ENCODE measurements at regions not wholly inside any gene's neighbourhood (a gene's known extent, or its start where the extent isn't known, plus 50 kb on each side); places are given as distances from the start of the nearest gene placed in this dataset.
"Not testable (repeated sequence)": the region's sequence is repeated elsewhere in the genome, so short reads cannot be mapped to it uniquely, and the experiment has no call there.

DNA sequence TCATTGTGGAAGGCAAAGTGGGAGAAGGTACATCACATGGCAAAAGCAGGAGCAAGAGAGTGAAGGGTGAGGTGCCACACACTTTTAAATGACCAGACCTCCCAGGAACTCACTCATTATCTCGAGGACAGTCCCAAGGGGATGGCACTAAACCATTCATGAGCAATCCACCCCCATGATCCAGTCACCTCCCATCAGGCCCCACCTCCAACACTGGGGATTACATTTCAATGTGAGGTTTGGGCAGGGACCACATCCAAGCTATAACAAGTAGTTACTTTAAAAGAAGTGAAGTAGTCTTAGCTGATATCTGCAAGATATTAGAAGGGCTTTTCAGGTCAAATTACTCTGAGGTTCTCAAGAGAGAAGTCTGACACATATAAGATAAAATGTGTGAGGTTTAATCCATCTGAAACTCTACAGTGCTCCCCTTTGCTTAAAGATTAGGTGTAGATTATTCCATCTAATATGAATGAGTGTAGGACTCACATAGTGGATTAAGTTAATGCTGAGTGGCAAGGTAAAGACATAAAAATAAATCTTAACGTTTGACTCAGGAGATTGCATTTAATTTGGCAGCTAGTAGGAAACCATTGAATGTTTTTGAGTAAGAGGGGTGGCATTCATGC lies 130.8 kb downstream of the TMX1 start:
- H3K79me1 ChIP-seq (ENCODE audit: low read depth, low read length): no peaks in the 10 kb centered on the region
- H3K9ac ChIP-seq (replicated peaks in 1 of 4; ENCODE audit: extremely low read depth in 1 of 4, low read depth in 3 of 4, low read length in 3 of 4): no peak overlapping the region
- H2BK120ac ChIP-seq (replicated peaks; ENCODE audit: low read depth, low read length): no peak overlapping the region
- H3K14ac ChIP-seq (ENCODE audit: insufficient read length): no peak overlapping the region
- H3K27me3 ChIP-seq (replicated peaks in 1 of 4; ENCODE audit: control insufficient read depth in 3 of 4, extremely low read depth in 1 of 4, insufficient read depth in 3 of 4, low read length in 3 of 4): no peaks in the 10 kb centered on the region
- no peak overlapping the region for H2BK20ac ChIP-seq (ENCODE audit: low read length)
- no peak overlapping the region for H4K91ac ChIP-seq (replicated peaks; ENCODE audit: insufficient read length, low read length)
- H2AFZ ChIP-seq (ENCODE audit: low read length): no peak overlapping the region
- DNase-seq (ENCODE audit: low read depth in 1 of 2, low spot score in 2 of 2): no peak
- H3K9me3 ChIP-seq (ENCODE audit: insufficient read depth in 2 of 2, low read depth in 1 of 2, low read length in 1 of 2): no peaks in the 10 kb centered on the region
- H3K4ac ChIP-seq (replicated peaks; ENCODE audit: insufficient read length, low read depth, low read length): no peak overlapping the region
- no peak overlapping the region for H2BK5ac ChIP-seq (ENCODE audit: low read depth, low read length)
- H3K4me1 ChIP-seq (replicated peaks in 1 of 4; ENCODE audit: control insufficient read depth in 3 of 4, insufficient read depth in 4 of 4, low read length in 3 of 4): peaks cover 0 to 5% (median 0%) of the 10 kb centered on the region in 4 experiments; a peak in 2 of 7 replicates
- no peak overlapping the region for H2BK12ac ChIP-seq (ENCODE audit: low read depth, low read length)
- H3K4me3 ChIP-seq (ENCODE audit: extremely low read depth in 1 of 4, insufficient read depth in 2 of 4, low read depth in 3 of 4, low read length in 4 of 4): no peak overlapping the region
- no peaks in the 10 kb centered on the region for H4K20me1 ChIP-seq (replicated peaks in 1 of 2; ENCODE audit: control insufficient read depth in 1 of 2, insufficient read depth in 2 of 2, low read length in 2 of 2)
- no peak overlapping the region for H4K8ac ChIP-seq (ENCODE audit: extremely low read depth, insufficient read depth, low read length)
- CTCF ChIA-PET (ENCODE audit: partially characterized antibody): interaction anchor here (0.6 to 4.0 kb wide), 17 partner anchors 9 to 438 kb away, joined by 3 to 22 read pairs (median 5); partner anchors contain the start of gene FRMD6
- no peaks in the 10 kb centered on the region for H3K23me2 ChIP-seq (ENCODE audit: low read depth, low read length)
- H3K27ac ChIP-seq (ENCODE audit: low read depth, low read length): no peak overlapping the region
- POLR2A ChIA-PET (ENCODE audit: partially characterized antibody): no interaction called here
- H3K56ac ChIP-seq (replicated peaks; ENCODE audit: insufficient read length, low read depth, low read length): no peak overlapping the region
- TF ChIP-seq TEAD4 (IDR thresholded peaks at IDR 0.05; ENCODE audit: low read depth, low read length): no peak
- no peak overlapping the region for H3K23ac ChIP-seq (ENCODE audit: insufficient read length)
- no peak overlapping the region for H2AK5ac ChIP-seq (ENCODE audit: low read depth, low read length)
- H3K18ac ChIP-seq (ENCODE audit: extremely low read depth, low read length): no peak overlapping the region
- no peak overlapping the region for H2BK15ac ChIP-seq (ENCODE audit: low read length)
- H4K5ac ChIP-seq (ENCODE audit: insufficient read length, low read depth, low read length): no peak overlapping the region
- no peaks in the 10 kb centered on the region for H3K36me3 ChIP-seq (ENCODE audit: control insufficient read depth in 2 of 4, insufficient read depth in 4 of 4, low read length in 3 of 4)
- no peak for FAIRE-seq
- H3K79me2 ChIP-seq (ENCODE audit: control insufficient read depth in 1 of 2, insufficient read depth in 2 of 2, low read length in 2 of 2): no peaks in the 10 kb centered on the region
- H3K4me2 ChIP-seq (ENCODE audit: insufficient read depth in 1 of 2, low read depth in 2 of 2, low read length in 2 of 2): no peak overlapping the region
- WGBS, 2 experiments (ENCODE audit: extremely low coverage in 1 of 2, insufficient coverage in 1 of 2, insufficient read length in 1 of 2, insufficient replicate concordance in 2 of 2, low coverage in 1 of 2, low lambda C conversion rate in 2 of 2, missing lambda C conversion rate in 1 of 2): 78% methylated on average over 2 of the region's 2 CpGs; no CpG with 5 or more reads in 1 of the 2 experiments

DNA sequence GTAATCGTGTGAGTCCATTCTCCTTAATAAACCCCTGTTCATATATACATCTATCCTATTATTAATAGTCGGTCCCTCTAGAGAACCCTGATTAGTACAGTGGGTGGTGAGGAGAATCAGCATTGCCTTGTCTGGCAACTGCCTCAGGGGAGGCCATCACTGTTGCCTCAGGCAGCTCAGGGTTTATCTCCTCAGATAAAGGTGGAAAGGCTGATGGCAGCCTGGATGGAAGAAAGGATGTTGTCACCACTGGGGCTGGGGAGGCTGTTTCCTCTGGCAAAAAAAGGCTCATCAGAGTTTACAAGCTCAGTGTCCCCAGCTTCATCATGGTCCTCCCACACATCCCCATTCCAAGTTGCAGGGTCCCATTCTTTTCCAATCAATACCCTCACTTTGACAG lies 137.1 kb downstream of the TMX1 start:
- DNase-seq (ENCODE audit: low read depth in 1 of 2, low spot score in 2 of 2); H3K9me3 ChIP-seq (ENCODE audit: insufficient read depth in 2 of 2, low read depth in 1 of 2, low read length in 1 of 2); H3K18ac ChIP-seq (ENCODE audit: extremely low read depth, low read length); H4K91ac ChIP-seq (replicated peaks; ENCODE audit: insufficient read length, low read length); H3K14ac ChIP-seq (ENCODE audit: insufficient read length); H3K23me2 ChIP-seq (ENCODE audit: low read depth, low read length); H3K56ac ChIP-seq (replicated peaks; ENCODE audit: insufficient read length, low read depth, low read length); H3K36me3 ChIP-seq (ENCODE audit: control insufficient read depth in 2 of 4, insufficient read depth in 4 of 4, low read length in 3 of 4); H4K5ac ChIP-seq (ENCODE audit: insufficient read length, low read depth, low read length); H2BK120ac ChIP-seq (replicated peaks; ENCODE audit: low read depth, low read length); H4K8ac ChIP-seq (ENCODE audit: extremely low read depth, insufficient read depth, low read length); H3K79me1 ChIP-seq (ENCODE audit: low read depth, low read length); H3K79me2 ChIP-seq (ENCODE audit: control insufficient read depth in 1 of 2, insufficient read depth in 2 of 2, low read length in 2 of 2); H2BK12ac ChIP-seq (ENCODE audit: low read depth, low read length); H2BK20ac ChIP-seq (ENCODE audit: low read length); H2BK15ac ChIP-seq (ENCODE audit: low read length); H3K4ac ChIP-seq (replicated peaks; ENCODE audit: insufficient read length, low read depth, low read length); H2BK5ac ChIP-seq (ENCODE audit: low read depth, low read length); H2AFZ ChIP-seq (ENCODE audit: low read length); H4K20me1 ChIP-seq (replicated peaks in 1 of 2; ENCODE audit: control insufficient read depth in 1 of 2, insufficient read depth in 2 of 2, low read length in 2 of 2); H3K23ac ChIP-seq (ENCODE audit: insufficient read length); H3K4me3 ChIP-seq (ENCODE audit: extremely low read depth in 1 of 4, insufficient read depth in 2 of 4, low read depth in 3 of 4, low read length in 4 of 4); H2AK5ac ChIP-seq (ENCODE audit: low read depth, low read length); FAIRE-seq; H3K27ac ChIP-seq (ENCODE audit: low read depth, low read length); H3K27me3 ChIP-seq (replicated peaks in 1 of 4; ENCODE audit: control insufficient read depth in 3 of 4, extremely low read depth in 1 of 4, insufficient read depth in 3 of 4, low read length in 3 of 4); POLR2A ChIA-PET (ENCODE audit: partially characterized antibody); H3K4me2 ChIP-seq (ENCODE audit: insufficient read depth in 1 of 2, low read depth in 2 of 2, low read length in 2 of 2); H3K4me1 ChIP-seq (replicated peaks in 1 of 4; ENCODE audit: control insufficient read depth in 3 of 4, insufficient read depth in 4 of 4, low read length in 3 of 4); H3K9ac ChIP-seq (replicated peaks in 1 of 4; ENCODE audit: extremely low read depth in 1 of 4, low read depth in 3 of 4, low read length in 3 of 4): not testable (repeated sequence)
- 89% methylated on average over 2 of the region's 2 CpGs; no CpG with 5 or more reads in 1 of the 2 experiments for WGBS, 2 experiments (ENCODE audit: extremely low coverage in 1 of 2, insufficient coverage in 1 of 2, insufficient read length in 1 of 2, insufficient replicate concordance in 2 of 2, low coverage in 1 of 2, low lambda C conversion rate in 2 of 2, missing lambda C conversion rate in 1 of 2)
- CTCF ChIA-PET (ENCODE audit: partially characterized antibody): interaction anchor here (1.1 to 4.1 kb wide), 3 partner anchors 353 to 403 kb away, joined by 3 to 19 read pairs (median 4); no protein-coding TSS in a partner anchor

Measured in H1 (cell line).